HG03108 (cell line): ENCODE measurements at regions not wholly inside any gene's neighbourhood (a gene's known extent, or its start where the extent isn't known, plus 50 kb on each side); places are given as distances from the start of the nearest gene placed in this dataset.

ENCODE experiments used
- ATAC-seq: cut with Tn5 transposase; IDR thresholded peaks from one replicate; pipeline ENCODE4 v1.9.1; 2021; ENCODE audit warnings: moderate library complexity; ENCODE audit not compliant: unreplicated experiment

GRCh38 chr7:23971031-23971430 is 261.0 kb downstream of the STK31 start:
- no peak for ATAC-seq

GRCh38 chr7:23972057-23972456 is 262.0 kb downstream of the STK31 start:
- ATAC-seq: no peak

GRCh38 chr7:23973264-23973663 is 263.2 kb downstream of the STK31 start:
- no peak for ATAC-seq

- ATAC-seq: no peak
Observed at GRCh38 chr7:23980081-23980480, 270.1 kb downstream of the STK31 start.

GRCh38 chr7:23981314-23981713 is 271.3 kb downstream of the STK31 start:
- ATAC-seq: no peak

GRCh38 chr7:23981758-23982157 is 271.7 kb downstream of the STK31 start:
- no peak for ATAC-seq

GRCh38 chr7:24005517-24005916 is 278.5 kb upstream of the NPY start:
- no peak for ATAC-seq

- no peak for ATAC-seq
Observed at GRCh38 chr7:24010495-24010894, 273.5 kb upstream of the NPY start.

GRCh38 chr7:24017519-24017918 is 266.5 kb upstream of the NPY start:
- ATAC-seq: no peak

- no peak for ATAC-seq
Observed at GRCh38 chr7:24018331-24018730, 265.7 kb upstream of the NPY start.

GRCh38 chr7:24019841-24020240 is 264.1 kb upstream of the NPY start:
- no peak for ATAC-seq

- no peak for ATAC-seq
Observed at GRCh38 chr7:24024276-24025068, 259.5 kb upstream of the NPY start.

- no peak for ATAC-seq
Observed at GRCh38 chr7:24025094-24025493, 258.9 kb upstream of the NPY start.

- ATAC-seq: no peak
Observed at GRCh38 chr7:24025765-24026164, 258.2 kb upstream of the NPY start.

- no peak for ATAC-seq
Observed at GRCh38 chr7:24026351-24026750, 257.6 kb upstream of the NPY start.

- ATAC-seq: no peak
Observed at GRCh38 chr7:24029068-24029467, 254.9 kb upstream of the NPY start.

- ATAC-seq: no peak
Observed at GRCh38 chr7:24034251-24034650, 249.7 kb upstream of the NPY start.

- no peak for ATAC-seq
Observed at GRCh38 chr7:24035366-24036032, 248.5 kb upstream of the NPY start.

GRCh38 chr7:24036033-24036412 is 248.0 kb upstream of the NPY start:
- no peak for ATAC-seq

- no peak for ATAC-seq
Observed at GRCh38 chr7:24038993-24039392, 245.0 kb upstream of the NPY start.

- ATAC-seq: no peak
Observed at GRCh38 chr7:24039991-24040624, 243.9 kb upstream of the NPY start.

- no peak for ATAC-seq
Observed at GRCh38 chr7:24042028-24042427, 242.0 kb upstream of the NPY start.
